Inflammatory macrophage (primary cell): ENCODE measurements at regions not wholly inside any gene's neighbourhood (a gene's known extent, or its start where the extent isn't known, plus 50 kb on each side); places are given as distances from the start of the nearest gene placed in this dataset.

ENCODE experiments used
- DNase-seq, 2 donors: peaks; one replicate each; pipeline ENCODE4 v3.0.0-alpha.2; 2020 to 2022

DNA sequence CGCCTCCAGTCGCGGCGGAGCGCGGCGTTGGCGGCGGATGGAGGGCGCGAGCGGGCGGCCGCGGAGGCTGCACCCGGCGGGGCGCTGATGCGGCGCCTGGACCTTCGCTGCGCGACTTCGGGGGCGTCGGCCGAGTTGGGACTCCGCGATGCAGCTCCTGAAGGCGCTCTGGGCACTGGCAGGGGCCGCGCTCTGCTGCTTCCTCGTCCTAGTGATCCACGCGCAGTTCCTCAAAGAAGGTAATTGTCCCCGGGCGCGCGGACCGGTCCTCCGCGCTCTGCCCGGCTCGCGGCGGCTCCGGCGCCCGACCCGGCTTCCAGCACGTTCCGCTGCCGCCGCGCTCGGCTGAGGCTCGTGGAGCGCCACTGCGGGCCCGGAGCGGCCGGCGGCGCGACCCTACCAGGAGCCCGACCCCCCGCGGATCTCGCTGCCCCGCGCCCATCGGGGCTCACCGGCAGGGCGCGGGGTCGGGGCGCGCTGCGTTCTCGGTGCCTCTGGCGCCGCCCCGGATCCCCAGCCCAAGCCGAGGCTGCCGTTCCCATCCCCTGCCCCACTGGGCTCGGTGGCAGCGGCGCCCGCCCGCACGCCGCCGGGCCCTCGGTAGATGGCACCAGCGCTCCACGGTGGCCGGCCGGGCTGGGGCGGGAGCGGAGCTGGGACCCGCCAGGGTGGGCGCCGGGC is 1251.2 kb downstream of the BRD1 start:
- no peak for DNase-seq

DNA sequence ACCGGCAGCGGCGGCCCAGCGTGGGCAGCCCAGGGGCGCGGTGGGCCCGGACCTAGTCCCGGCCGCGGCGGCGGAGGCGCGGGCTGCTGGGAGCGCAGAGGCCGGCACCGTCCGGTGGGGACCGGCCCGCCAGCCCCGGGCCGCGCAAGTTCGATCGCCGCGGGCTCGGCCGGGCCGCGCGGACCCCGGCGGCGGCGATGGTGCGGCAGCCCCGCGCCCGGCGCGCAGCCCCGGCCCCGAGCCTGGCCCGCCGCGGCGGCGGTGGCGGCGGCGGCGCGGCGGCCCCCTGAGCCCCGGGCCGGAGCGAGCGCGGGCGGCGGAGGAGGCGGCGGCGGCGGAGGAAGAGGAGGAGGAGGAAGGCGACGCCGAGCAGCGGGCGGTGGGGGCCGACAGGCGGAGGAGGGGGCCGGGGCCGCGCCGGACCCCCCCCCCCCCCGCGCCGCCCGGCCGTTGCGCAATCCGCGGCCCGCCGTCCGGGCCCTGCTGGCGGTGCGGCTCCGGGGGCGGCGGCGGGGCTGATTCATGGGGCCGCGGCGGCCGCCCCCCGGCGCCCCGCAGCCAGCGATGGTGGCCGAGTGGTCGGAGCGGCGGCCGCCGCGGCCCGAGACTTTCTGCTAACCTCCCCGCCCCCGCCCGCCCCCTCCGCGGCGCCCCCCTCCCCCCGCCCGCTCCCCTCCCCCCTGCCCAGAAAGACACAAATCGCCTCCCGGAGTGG is 1251.9 kb downstream of the BRD1 start:
- no peak for DNase-seq

DNA sequence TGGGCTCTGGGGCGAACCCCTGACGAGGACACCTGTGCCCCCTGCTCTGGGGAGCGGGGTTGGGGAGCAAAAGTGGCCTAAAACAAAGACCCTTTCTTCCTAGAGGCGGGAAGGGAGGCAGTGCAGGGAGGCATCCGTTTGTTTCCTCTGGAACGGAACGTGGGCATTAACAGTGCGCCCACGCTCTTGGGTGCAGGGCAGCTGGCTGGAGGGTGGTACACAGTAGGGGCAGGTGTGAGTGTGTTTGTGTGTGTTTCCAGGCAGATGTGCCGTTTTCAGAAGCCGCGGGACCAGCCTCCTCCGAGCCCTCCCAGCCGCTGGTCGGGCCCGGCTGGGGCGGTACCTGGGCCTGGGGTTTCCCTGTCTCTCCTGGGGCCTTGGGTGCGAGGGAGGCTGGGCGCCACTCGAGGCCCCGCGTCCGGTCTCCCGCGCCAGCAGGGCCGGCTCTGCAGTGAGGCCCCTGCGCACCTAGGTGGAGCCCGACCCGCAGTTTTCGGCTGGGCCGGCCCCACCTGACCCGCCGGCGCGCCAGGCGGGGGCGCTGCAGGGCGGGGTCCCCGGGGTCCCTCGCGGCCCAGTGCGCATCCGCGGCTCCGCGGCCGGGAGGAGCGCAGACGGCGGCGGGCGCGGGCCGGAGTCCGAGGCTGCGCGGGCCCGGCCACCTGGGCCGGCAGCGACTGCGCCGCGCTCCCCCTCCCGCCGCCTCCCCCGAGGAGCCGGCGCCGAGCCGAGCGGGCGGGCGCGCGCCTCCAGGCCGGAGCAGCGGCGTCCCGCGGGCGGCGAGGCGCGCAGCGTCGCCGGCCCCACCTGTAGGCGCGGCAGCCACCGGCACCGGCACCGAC is 1252.7 kb downstream of the BRD1 start:
- DNase-seq, result no peak

DNA sequence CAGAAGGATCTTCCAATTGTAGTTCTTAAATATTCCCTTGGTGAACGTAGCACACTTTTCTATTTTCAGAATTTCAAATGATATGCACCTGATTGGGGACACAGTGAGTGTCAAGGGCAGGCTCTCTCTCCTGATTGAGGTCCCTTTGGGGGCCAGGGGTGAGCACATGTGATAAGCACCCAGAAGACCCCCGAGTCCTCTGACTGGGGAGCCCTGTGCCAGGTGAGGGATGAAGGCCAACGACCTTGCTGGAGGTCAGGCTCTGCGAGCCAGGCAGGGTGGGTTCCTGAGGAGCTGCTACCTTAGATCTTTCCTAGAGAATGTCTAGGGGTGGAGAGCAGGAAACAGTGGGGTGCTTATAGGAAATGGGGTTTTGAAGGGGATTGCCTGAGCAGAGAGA is 1253.9 kb downstream of the BRD1 start:
- DNase-seq, result no peak

DNA sequence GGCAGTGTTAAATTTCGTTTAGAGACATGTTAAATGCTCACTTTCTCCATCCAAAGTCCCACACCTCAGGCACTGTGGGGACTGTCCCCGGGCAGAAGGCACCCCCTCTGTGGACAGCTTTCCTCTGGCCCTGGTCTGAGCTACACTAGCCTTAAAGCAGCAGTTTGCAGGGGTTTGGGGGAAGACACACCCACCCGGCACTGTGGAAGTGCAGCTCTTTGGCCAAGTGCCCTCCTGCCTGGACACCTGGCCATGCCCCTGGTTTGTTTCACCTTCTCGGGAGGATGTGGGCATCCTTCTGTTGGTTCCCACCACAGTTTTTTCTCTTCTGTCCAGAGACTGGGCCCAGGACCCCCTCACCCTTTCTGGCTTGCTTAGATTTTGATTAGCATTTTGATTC is 1254.7 kb downstream of the BRD1 start:
- no peak for DNase-seq

DNA sequence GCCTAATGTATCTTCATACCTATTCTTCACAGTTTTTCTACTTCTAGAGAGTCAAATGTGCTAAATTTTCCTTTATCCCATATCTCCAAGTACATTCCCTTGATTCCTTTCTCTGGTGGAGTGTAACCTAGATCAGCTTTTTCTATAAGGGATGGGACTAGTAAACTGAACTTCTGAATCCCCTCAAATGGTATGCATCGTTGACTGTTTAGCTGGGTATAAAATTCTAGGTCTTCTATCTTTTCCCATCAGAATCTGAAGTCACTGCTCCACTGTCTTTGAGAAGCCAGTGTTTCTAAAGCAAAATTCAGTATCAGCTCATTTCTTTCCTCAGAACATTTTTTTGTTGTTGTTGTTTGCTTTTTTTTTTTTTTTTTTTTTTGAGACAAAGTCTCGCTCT is 1256.8 kb downstream of the BRD1 start:
- DNase-seq, result no peak

DNA sequence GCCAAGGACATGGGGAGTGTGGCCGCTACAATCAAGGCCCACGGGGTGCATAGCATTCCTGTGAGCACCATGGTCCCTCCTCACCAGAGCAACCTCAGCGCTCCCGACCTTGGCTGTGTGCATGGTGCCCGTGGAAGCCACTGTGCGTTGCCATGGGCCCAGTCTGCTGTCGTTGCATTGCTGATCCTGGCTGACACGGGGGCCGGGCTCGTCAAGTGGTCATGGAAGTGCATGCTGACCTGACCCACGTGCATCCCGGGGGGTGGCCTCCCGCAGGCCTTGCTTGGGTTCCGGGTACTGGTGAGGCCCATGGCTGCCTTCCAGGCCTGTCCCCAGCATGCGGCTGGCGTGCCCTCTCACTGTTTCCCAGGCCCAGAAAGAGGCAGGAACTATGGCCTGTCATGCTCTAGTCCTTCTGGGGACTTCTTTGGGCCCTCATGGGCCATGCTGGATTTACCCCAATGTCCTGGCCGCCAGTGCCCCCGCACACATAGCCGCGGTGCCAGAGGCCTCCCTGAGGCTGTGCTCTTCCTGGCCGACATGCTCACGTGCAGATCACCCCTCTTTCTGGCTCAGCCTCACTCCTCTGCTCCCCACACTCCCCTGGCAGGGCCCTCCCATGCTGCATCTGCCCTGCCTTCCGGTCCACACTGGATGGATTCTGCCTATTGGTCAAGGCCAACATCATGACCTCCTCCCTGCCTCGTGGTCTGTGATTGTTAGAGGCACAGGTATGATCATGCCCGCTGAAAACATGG is 1258.0 kb downstream of the BRD1 start:
- DNase-seq, result no peak

DNA sequence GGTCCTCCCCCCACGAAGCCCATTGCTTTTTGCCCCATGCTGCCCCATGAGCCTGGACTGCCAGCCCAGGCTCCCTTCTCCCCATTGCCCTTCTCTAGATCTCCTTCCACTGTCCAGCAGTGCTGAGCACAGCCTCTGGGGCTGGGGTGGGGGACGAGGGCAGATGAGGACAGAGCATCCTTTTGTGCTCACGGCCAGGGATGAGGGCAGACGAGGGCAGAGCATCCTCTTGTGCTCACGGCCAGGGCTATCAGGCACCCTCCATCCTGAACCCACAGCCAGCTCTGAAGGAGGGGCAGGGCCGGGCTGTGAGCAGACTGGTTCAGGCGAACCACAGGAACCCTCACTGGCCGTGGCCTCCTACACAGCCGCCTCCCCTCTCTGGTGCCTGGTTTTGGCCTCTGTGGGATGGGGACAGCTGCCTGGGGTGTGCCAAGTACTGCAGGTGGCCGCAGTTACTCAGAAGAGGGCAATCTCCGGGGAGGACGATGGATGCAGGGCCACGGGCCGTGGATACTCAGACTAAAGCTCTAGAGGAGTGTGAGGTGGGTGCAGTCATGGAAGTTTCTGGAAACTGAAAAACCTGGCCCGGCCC is 1258.8 kb downstream of the BRD1 start:
- no peak for DNase-seq

DNA sequence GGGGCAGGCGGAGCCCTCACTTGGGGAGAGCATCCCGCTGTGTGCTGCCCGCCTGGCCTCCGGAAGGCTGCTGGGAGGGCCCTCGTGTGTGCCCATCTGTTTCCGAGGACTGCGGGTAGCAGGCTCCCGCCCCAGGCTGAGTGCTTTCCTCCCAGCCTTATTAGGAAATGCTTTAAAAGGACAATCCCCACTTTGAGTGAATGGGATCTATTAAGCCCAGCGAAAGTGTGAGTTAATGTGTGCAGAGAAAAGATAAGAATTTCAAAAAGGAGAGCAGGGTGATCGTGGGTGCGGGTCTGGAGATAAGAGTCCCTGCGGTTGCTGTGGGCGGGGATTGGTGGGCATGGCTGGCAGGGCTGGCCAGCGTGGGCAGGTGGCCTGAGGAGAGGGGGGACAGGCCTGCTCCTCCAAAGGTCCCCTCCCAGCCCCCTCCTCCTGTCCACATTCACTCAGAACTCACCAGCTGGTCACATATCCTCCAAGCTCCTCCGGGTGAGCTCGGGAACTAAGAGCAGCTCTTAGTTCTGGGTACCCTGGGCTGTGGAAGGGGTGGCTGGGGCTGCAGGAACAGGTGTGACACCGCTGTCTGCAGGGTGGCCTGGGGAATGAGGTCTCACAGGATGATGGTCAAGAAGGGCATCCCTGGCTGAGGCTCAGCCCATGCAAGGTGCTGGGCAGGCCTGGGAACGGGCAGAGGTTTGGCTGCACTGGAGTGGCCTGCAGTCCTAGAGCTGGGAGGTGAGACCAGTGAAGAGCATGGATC is 1260.3 kb downstream of the BRD1 start:
- no peak for DNase-seq

DNA sequence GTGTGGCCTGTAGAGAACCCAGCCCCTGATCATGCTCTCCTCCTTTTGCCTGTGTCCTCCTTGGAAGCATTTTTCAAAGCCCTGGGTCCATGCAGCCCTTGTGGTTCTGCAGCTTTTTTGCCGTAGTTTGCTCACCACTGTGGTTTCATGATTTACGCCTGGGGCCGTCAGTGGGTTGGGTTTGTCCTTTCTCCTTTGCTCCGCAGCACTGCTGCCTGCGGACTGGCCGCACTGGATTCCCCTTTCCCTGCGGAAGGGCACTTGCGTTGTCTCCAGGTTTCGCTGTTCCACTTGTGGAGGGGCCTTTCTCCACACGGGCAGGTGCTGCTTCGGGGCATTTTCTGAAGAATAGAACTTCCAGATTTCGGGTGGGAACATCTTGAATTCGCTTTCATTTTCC is 1260.9 kb downstream of the BRD1 start:
- no peak for DNase-seq

DNA sequence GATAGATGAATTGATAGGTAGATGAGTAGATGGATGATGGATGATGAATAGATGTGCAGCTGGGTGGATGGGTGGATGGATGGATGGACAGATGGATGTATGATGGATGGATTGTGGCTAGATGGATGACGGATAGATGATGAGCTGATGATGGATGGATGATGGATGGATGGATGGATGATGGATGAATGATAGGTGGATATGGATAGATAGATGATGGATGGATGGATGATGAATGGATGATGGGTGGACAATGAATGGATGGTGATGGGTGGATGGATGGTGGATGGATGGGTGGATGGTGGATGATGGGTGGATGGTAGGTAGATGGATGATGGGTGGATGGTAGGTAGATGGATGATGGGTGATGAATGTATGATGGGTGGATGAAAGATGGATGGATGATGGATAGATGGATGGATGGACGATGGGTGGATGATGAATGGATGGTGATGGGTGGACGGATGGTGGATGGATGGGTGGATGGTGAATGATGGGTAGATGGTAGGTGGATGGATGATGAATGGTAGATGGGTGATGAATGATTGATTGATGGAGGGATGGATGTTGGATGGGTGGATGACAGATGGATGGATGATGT is 1261.7 kb downstream of the BRD1 start:
- no peak for DNase-seq

DNA sequence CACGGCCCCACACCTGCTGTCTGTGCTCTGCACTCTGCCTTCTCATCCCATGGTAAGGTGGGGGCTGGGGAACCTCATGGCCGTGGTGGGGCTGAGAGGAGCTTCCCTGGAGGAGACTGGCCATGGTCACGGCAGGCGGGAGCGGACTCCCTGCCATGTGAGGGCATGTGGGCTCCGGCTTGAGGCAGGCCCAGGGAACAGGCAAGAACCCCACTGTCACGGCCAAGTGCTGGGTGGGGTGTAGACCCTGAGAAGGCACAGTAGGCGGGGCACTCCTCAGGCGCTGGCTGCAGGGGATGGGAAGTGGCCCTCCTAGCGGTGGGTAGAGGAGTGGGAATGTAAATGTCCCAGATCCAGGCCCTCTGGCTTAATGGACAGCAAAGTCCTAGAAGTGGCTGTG is 1262.7 kb downstream of the BRD1 start:
- DNase-seq, result no peak

DNA sequence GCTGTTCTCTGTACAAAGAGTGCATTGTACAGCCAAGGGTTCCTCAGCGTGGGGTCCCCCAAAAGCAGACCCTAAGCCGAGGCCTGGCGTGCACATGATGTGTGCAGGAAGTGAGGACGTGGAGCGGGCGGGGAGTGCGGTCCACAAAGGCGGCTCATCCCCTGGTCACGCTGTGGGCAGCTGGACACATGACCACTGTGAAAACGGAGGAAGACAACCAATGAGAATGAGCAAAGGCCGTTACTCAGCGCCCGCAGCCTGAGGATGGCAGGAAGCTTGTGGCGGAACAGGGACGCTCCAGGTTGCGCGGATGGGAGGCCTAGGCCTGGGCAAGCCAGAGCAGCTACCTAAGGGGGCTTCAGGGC is 1263.7 kb downstream of the BRD1 start:
- no peak for DNase-seq

DNA sequence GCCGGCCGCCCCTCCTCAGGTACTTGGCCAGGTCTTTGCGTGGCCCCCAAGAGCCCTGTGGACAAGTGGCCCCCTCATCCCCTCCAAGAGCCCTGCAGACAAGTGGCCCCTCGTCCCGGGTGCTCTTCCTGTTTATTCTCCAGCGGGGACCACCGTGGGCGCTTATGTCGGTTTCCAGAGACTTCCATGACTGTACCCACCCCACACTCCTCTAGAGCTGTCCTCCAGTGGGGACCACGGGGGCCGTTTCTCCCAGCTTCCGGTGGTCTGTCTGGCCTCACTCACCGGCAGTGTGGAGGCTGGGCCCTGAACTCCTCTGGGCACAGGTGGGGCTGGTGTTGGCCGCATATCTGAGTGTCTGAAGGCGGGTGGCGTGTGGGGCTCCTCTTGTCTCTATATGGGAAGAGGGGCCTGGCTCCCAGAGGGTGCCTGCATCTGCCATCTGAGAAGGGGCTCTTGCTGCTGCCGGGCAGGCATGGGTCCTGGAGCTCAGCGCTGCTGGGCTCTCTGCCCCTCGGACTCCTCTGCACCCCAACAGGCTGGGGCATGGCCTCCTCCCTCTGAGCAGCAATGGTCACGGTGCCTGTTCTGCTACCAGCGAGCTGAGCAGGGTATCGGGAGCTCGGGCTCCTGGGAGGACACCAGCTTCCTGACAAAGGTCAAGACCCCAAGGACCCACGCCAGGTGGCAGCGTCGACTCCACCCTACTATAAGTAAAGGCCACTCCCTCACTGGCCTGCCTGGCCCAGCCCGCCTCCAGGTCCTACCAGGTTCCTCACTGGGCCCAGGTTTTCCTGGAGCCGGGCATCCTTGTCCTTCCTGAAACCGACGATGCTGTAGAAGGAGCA is 1264.3 kb downstream of the BRD1 start:
- no peak for DNase-seq

DNA sequence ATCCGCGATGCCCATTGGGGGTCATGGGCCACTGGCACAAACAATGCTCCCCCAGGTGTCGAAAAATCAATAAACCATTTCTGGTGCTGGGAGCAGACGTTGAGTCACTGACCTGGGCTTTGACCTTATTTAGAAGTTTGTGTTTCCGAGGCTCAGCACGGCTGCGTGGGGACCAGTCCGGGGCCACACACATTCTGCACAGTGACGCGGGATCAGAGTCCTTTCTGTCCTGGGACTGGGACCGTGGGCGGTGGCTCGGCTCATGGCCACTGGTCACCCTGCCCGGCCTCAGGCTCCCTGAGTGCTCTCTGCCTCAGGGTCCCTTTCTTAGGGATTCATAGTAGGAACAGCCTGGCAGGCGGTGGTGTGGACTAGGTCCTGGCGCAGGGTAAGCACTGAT is 1266.0 kb downstream of the BRD1 start:
- DNase-seq, result no peak

DNA sequence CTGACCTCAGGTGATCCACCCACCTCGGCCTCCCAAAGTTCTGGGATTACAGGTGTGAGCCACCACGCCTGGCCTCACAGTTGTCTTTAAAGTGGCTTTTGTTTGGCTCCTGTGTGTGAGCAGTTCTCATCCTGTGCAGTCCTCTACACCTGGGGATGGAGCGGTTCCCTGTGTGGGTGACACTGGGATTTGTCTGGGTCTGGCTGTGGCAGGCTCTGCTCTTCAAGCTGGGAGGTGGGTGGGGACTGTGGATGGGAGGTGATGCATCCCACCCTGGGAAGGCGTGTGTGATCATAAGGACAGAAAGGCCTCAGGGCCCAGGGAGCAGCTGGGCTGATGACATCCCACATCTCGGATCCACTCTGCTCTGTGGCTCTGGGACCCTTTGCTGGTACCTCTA is 1266.8 kb downstream of the BRD1 start:
- no peak for DNase-seq

DNA sequence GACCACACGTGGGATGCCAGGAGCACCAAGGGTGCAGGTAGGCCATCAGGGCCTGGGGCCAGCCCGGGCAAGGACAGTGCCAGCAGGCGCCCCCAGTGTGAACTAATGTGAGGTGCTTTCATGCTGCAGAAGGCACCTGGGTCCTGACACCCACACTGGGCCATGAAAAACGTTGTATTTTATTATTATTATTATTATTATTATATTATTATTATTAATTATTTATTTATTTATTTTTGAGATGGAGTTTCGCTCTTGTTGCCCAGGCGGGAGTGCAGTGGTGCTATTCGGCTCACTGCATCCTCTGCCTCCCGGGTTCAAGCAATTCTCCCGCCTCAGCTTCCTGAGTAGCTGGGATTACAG is 1267.3 kb downstream of the BRD1 start:
- no peak for DNase-seq

DNA sequence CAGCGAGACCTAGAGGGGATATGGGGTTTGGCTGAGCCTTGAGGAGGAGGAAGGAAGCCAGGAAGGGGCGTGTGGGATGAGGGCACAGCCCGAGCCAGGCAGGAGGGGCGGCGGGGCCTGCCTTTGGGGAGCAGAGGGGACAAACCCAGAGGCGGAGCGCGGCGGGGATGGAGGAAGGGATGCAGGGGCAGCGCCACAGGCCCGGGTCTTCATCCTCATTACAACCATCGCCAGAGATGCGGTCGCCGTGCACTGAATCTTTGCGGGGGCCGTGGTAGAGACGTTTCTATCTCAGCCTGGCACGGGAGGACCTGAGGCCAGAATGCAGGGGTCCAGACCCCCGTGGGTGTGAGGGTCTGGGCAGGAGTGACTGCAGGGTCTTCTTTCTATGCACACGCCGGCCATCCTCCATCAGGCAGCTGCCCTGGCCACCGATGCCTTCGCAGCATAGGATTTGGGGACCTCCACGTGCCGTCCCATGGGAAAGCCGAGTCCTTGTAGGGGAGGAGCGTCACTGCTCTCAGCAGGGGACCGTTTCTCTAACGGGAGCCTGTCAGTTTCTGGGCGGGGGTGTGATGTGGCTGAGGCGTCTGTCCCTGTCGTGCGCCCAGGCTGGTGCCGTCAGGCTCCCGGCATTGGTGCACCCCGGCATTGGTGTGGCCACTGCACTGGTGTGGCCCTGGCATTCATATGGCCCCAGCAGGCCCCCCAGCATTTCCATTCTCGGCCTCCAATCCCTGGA is 1267.9 kb downstream of the BRD1 start:
- DNase-seq, result no peak

DNA sequence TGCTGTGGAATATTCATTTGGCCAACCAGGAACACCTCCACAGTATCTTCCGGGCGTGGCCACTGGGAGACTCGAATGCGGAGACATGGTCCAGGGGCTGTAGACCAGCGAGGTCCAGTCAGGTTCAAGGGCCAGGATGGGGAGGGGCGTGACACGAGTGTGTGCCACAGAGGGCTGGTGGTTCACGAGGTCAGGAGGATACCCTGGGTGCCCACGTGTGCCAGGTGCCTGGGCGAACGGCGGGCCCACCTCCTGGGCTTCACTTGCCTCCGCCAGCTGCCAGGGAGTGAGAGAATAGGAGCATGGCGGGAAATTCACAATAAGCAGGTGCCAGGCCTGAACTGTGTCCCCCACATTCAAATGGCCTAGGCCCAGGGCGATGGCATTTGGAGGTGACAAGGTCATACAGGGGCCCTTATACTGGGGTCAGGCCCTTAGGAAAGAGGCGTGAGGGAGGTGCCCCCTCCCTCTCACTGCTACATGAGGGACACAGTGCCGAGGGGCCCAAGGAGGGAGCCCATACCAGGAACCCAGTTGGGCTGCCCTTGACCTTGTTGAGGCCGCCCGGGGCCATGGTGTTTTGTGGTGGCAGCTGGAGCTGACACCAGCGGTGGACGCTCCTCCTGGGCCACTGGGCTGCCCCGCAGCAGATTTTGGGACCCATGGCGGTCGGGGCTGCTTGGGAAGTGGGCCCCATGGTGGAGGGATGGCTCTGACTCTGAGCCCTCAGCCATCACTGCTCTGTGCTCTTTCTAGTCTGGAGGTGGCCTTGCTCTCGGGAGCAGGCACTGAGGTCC is 1268.9 kb downstream of the BRD1 start:
- DNase-seq, result no peak
